ENCODE measurements at regions not wholly inside any gene's neighbourhood (a gene's known extent, or its start where the extent isn't known, plus 50 kb on each side); places are given as distances from the start of the nearest gene placed in this dataset.
A peak's percentile ranks its signal among the peaks of the same experiment; 100 is the strongest.

DNA sequence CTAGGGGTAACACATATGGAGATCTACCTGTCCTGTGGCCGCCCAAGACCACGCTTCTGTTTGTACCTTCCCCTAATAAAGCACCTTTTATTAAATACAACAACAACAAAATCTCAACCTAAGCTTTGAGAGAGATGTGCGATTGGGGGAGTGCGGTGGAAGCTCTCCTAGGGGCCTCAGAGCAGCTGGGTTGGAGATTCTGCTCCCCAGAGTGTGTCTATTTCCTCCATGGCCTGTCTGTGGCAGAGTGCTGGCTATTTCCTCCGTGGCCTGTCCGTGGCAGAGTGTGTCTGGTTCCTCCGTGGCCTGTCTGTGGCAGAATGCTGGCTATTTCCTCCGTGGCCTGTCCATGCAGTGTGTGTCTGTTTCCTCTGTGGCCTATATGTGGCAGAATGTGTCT is 139.3 kb upstream of the IPO9 start:
- DNase-seq: no peak

DNA sequence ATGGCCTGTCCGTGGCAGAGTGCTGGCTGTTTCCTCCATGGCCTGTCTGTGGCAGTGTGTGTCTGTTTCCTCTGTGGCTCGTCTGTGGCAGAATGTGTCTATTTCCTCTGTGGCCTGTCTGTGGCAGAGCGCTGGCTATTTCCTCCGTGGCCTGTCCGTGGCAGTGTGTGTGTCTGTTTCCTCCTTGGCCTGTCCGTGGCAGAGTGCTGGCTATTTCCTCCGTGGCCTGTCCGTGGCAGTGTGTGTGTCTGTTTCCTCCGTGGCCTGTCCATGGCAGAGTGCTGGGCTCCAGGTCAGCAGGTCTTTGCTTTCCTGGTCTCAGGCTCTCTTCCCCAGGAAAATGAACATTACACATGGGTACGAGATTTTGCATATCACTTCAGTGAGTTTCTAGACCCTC is 138.4 kb upstream of the IPO9 start:
- no peak for DNase-seq

DNA sequence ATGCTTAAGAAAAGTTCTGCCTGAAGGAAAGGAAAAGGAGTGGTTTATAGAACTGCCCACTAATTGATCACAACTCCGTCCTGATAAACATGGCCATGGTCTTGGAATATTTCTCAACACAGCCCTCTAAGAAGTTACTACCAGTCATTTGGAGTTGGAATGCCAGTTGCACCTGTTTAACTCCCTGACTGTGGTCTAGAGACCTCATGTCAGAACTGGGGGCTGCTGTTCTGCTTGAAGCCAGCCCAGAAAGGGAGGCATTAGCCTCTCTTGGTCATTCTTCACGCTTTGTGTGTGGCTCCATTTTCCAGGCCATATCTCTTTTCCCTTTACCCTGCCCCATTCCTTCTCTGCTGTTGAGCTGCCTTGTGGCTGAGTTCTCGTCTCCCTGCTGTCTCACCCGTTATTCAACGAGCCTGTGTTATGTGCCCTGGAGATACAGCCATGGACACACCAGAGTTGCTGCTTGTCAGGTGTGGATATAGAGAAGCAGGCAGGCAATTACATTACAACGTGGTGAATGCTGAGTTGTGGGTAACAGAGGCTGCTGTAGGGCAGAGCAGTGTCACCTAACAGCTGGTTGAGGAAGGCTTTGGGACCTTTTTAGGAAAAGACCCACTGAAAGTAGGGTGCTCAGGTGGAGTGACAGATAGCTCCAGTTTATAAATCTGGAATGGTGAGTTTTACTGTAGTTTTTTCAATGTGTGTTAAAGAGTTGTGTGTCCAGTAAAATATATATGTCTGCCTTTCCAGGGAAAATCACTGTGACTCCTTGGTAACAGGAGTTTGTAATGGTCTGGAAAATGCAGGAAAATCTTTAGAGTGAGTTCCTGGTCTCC is 137.0 kb upstream of the IPO9 start:
- DNase-seq: no peak

DNA sequence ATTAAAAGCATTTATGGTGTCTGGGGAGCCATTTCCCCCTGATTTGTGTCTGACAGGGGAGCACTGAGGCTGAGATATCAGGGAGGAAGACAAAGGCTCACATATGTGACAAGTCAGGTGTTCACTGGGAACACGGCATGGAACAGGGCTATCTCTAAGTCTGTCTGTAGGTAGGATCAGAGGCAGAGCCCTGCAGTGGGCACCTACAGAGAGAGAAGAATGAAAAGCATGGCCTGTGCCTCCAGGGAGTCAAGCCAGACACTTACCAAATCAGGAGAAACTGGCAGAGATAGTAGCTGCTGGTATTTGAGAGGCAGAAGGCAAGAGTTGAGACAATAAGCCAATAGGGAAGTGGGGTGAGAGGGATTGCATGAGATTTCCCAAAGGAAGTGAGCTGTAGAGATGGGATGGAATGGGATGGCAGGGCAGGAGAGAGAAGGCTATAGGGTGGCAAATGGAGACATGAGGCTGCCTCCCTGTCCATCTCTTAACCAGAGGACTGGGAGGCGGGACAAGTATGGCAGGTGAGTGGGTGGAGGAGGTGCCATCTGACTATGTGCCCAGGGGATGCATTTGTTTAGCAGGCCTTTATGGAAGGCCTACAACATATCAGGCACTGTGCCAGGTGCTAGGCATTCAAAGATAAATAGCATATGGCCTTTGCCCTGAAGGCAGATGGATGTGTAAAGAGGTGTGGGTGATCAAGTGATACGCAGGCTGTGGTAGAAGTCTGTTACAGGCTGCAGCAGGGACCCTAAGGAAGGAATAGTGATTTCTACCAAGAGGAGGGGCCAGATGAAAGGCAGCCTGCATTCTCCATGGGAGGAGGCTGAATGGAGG is 136.2 kb upstream of the IPO9 start:
- DNase-seq: no peak

DNA sequence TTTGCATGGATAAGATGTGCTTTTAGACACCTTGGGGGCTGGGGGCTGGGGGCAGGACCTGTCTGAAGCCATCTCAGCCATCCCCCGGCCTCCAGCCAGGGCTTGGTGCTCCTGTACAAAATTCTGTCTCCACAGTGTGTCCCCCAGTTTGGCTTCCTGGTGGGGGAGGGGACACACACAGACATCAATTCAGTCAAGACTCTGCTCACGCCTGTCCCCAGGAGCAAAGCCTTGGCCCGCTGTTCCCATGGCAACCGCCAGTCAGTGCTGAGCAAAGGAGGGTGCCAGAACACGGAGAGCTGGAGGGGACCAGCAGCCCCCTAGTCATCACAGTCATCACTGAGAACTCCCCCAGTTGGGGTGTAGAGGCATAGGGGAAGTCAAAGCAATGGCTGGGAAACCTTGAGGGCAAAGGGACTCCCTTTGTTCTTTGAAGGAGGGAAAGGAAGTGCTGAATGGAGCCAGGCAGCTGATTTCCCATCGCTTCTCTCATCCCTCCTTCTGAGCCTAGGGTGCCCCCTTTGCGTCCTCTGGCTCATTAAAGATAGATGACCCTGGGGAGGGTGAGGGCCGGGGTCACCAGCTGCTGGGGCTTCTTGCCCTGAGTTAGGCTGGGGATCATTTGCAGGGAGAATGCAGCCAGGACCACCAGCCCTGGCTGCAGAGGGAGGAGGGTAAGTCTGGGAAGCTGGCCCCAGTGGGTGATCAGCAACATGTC is 134.9 kb upstream of the IPO9 start:
- DNase-seq: no peak

DNA sequence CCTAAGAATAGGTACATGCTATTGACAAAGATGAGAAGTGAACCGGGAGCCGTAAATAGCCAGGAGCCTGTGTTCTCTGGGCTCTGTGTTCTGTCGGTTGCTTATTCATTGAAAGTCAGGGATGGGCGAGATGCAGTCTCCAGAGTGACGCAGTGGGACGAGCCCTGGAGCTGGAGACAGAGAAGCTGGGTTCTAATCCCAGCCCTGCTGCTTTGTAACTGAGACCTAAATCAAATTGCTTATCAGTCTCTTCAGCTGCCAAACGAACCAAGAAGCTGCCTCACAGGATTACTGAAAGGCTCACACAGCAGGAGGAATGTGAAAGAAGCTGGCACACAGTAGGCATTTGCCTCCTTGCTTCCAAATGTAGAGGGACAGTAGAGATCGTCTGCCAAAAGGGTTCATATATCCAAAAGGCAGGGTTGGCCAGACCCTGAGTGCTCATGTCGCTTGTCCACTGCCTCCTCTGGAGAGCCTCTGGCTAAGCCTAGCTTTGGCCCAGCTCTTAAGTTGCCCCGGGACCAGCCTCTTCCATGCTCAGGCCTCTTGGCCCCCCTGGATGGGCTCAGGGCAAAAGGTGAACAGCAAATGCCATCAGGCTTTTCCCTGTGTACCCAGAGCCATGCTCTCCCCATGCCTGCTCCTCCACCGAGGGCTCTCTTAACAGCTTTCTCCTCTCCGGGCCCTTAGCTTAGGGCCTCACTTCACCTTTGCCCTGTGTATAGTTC is 134.2 kb upstream of the IPO9 start:
- no peak for DNase-seq

DNA sequence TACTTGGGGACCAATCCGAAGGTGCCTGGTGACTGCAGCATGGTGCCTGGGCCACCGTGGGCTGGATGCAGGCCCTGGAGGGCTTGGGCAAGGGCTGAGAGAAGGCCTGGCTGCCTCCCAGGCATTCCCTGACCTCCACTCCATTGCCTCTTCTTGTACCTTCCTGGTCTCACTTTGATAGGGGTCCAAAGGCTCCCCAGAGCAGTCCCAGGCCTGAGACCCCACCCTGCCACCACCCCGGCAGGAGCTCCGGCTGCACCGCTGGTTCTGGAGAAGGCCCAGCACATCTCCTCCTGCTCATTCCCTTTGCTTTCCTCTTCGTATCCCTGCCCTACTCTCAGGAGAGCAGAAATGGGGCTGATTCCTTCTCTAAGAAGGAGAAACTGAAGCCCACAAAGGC is 133.3 kb upstream of the IPO9 start:
- no peak for DNase-seq

DNA sequence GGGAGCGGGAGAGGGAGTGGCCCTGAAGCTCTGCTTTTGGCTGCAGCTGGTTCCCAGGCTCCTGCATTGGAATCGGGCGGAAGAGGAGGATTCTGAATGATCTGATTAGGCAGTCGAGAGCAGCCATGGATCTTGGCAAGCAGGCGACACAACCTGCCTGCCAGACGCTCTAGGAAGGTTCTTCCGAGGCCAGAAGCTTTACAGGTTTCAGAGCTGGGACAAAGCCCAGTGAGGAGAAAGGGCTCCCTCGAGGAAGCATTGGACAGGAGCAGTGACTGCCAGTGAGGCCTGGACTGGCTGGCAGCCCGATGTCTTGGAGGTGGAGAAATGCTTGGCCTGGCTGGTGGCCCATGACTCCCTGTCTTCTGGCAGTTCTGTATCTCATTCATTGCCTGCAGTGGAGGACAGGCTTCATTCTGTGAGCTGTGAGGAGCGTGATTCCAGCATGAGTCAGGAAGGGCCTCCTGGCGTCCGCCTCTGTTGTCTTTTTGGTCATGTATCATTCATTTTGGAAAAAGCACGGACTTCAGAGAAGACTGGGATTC is 132.7 kb upstream of the IPO9 start:
- no peak for DNase-seq

DNA sequence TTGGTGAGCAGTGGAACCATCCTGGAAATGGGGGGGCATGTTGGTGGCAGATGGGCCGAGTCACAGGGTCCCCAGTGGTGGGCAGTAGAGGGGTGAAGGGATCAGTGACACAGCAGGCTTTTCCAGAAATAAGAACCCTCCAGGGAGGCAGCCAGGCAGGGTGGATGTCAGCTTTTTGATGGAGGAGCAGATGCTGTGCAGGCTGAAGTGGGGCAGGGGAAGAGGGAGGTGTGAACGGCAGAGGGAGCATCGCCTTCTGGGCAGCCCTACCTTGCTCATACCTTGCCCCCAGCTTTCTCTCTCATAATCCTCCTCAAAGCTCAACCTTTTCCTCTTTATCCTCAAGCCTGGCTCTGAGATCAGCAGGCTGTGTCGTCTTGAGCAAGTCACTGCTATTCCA is 131.8 kb upstream of the IPO9 start:
- no peak for DNase-seq

DNA sequence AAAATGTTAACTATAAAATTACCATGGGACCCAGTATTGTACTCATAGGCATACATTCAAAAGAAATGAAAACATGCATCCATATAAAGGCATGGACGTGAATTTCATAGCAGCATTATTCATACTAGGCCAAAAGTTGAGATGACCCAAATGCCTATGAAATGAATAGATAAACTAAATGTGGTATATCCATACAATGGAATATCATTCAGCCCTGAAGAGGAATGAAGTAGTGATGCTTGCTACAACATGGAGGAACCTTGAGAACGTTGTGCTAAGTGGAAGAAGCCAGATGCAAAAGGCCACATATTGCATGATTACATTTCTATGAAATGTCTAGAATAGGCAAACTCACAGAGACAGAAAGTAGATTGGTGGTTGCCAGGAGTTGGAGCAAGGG is 127.1 kb upstream of the IPO9 start:
- no peak for DNase-seq

DNA sequence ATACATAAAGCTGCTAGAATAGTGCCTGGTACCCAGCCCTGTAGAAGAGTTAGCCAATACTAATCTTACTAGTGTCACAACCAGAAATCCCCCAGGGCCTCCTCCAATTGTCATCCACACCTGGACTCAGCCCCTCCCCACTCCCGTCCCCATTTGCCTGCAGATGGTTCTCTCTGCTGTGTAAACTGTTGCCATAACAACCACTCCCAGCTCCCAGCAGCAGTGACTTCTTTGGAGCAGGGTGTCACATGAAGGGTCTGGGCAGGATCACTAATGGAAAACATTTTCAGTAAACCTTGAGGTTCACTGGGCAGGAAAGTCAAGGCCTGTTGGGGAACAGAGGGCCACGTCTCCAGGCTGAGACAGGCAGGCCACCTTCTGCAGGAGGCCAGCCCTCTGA is 126.0 kb upstream of the IPO9 start:
- DNase-seq: no peak

DNA sequence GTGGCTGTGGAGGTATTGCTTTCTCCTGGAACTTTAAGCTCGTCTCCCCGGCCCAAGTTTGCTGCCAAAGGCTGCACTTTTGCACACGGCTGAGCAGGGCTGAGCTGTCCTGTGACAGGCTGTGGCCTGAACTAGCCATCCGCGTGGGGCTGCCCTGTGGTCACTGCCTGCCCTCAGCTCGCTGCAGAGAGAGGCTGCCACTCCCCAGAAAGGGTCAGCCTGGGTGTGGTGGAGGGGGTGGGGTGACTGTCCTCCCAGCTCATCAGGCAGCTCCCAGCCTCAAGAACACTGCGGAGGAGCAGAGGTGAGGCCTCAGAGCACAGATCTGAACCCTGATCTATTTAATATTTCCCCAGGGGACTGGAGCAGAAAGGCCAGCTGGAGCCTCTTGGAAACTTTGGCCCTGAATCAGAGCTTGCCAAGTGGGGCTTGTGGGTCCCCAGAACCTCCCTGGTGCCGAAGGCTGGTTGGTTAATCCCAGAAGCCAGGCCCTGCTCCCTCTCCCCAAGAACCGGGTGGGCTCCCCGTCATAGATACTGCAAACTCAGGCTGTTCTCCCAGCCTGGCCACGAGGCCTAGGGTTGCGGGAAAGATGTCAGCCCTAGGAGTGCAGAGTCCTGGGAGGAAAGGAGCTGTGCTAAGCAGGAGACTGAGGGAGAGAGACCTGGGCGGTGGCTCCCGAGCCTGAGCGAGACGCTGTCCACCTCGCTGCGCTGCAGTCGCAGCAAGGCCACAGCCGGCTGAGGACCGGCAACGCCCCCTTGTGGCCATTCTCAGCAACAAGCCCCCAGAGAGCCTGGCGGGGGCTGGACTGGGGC is 125.1 kb upstream of the IPO9 start:
- DNase-seq: peak in 4 of 5 donors; percentile 40 to 47 (median 44)

DNA sequence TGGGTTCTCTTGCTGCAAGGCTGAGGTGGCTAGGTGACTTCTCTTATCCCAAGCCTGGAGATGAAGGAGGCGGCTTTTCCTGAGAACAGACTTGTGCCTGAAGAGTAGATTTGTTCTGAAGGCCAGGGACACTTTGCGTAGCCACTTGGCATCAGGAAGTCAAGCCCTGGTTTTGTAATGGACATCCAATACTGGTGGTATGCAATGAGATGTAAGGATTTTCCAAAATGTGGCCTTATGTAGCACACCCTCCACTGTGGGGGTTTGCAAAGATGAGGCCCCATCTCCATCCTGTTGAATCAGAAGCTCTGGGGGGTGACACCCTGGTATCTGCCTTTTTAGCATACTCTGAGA is 124.5 kb upstream of the IPO9 start:
- DNase-seq: no peak

DNA sequence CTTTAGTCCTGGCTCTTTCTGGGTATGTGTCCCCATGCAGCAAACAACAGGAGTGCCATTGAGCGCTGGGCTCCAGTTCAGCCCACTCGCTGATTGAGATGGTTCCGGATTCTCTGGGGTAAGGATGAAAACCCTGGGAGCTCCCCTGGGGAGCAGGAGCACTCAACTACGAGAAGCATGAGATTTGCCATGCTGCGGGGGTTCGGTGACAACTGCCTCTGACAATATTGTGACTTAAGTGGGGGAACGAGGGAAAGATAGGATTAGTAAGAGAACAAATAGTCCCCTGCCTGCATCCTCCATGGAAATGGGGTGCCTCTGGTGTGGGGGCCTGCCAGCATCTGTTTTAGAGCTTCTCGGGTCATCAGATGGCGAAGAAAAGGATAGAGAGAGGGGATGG is 123.6 kb upstream of the IPO9 start:
- no peak for DNase-seq

DNA sequence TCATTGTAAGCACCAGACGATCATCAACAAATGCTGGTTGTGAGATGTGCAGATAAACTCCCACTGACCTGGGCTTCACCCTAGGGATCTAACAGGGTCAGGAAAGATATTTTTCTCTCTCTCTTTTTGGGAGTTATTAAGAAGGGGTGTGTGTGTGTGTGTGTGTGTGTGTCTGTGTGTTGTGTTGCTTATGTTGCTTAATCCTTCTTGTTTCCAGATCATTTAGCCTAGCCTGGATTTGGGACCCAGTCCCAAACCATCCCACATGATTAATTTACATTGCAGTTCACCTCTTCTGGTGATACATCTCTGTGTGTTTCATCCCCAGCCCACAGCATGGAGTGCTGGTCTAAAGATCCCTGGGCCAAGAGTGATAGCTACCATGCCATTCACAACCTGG is 122.8 kb upstream of the IPO9 start:
- no peak for DNase-seq

DNA sequence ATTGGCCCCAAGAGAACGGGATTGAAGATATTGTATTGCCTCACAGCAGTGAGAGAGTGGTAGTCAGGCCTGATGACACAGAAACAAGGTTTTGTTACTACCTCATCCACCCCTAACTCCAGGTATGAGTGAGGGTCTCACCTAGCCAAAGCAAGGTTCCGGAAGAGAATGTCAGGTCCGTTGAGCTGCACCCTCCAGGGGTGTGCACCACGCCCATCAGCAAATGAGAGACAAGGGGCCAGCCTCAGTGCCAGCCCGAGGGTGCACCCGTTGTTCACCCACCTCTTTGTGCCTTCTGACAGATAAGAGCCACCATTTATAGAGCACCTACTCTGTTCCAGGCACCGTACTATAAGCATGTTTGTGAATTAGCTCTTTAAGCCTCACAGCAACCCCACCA is 121.9 kb upstream of the IPO9 start:
- DNase-seq: no peak

DNA sequence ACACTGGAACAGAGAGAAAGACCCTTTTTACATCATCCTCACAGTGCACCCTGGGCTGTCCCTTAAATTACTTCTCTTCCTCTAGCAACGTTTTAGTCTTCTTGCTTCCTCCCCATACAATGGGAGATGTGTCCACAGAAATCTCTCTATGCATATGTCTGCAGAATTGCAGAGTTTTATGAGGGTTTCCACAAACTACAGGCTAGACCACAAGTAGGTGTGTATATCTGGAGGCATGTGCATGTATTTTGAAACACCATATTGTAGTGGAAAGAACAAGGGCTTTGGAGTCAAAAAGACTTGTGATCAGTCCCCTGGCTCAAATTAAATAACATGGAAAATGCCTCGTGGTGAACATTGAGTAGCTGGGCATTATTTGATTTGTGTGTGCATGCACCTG is 121.3 kb upstream of the IPO9 start:
- DNase-seq: no peak

DNA sequence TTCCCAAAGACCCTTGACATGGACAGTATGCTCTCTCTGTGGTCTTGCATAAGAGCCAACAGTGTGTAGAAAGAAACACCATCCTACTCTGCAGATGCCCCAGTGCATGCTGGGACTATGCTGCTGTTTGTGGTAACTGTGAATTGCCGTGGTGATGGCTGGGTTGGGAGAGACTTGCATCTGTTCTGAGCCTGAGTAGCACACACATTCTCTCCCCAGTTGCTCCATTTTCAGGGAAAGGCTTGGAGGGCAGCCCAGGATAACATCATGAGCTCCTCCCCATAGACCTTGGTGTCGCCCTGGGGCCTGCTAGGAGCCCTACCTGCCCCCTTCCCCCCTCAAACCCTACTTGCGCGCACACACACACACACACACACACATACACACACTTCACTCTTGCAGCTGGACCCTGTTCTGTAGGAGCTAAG is 120.9 kb upstream of the IPO9 start:
- no peak for DNase-seq

DNA sequence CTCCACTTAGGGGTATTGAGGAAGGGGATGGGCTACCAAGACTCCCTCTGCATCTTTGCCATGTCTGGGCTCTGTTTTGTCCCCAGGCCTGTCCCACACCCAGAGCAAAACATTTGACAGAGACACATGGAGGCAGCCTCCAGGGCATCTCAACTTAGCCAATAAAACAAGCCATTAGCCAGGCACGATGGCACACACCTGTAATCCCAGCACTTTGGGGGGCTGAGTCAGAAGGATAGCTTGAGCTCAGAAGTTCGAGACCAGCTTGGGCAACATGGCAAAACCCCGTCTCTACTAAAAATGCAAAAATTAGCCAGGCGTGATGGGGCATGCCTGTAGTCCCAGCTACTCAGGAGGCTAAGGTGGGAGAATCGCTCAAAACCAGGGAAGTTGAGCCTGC is 120.3 kb upstream of the IPO9 start:
- no peak for DNase-seq

DNA sequence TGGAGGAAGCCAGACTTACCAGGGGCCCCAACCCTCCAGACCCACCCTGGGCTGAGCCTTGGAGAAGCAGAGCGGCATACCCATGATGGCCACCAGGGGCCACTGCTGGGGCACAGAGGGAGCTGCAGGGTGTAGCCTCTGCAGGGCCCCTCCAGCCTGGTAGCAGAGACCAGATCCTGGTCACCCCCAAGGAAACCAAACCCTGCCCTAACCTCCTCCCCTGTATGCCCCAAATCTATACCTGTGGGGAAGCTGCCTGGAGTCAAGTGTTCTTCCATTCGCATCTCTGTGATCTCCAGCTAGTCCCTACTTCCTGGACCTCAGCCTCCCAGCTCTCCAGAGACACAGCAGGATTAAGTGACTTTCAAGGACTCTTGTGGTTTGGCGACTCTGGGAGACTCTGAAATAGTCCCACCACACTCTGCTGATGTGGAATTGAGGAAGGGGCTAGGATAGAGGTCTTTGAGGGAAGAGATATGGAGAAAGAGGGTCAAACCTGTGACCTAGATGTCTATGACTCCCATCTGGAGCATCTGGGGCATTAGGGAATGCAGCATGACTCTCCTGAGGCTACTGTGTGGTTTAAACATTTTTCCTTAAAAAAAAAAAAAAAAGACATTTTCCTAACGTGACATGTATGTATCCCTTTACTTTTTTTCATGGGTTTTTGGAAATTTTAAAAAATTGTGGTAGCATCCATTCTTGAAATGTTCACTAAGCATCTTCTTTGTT is 119.2 kb upstream of the IPO9 start:
- DNase-seq: peak in 4 of 5 donors; percentile 23 to 31 (median 28)
